ENCODE measurements at regions not wholly inside any gene's neighbourhood (a gene's known extent, or its start where the extent isn't known, plus 50 kb on each side); places are given as distances from the start of the nearest gene placed in this dataset.

DNA sequence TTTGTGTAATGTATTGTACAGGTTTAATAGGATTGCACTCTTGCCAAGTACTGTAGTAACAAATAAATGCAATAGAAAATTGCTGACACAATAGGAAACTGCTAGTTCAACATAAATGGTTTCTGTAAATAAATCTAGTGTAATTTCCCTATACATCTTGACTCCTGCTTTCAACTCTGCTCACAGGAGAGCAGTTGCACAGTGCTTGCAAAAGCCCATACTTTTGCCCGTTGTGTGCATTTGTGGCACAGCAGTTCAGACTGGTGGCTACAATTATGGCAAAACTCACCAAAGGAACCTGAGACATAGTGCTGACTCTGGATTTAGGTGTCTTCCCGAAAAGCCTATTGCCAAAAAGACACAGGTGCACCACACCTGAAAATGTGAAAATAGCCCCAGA is 953.3 kb upstream of the SLC35B3 start:
- Mint-ChIP-seq H3K27me3 (no peaks in the 10 kb centered on the region), H3K4me1 (ENCODE audit: low read depth in 2 of 2) (no peaks in the 10 kb centered on the region), H3K4me3 (no peak overlapping the region), H3K36me3 (ENCODE audit: insufficient read depth) (no peaks in the 10 kb centered on the region), H3K9me3 (peaks cover 11 to 17% of the 10 kb centered on the region in 2 donors), H3K27ac (no peak overlapping the region)
- no peak for ATAC-seq (replicated peaks)
- no peak for DNase-seq

DNA sequence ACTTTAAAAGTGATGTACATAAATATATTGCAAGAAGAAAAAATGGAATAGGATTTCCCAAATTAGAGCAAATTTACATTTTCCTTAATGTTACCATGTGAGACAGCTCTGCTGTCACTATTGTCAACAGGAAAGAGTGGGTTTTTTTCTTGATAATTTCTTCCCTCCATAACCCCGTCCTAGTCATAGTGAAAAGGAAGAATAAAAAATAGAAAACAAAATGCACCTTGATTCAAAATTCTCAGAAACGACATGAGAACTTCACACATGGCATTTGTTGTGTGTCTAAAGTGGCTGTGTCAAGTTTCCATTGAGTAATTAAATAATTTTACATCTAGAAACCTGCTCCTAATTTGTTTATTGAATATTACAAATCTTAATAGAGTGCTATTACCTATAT is 945.2 kb upstream of the SLC35B3 start:
- H3K4me1 Mint-ChIP-seq (ENCODE audit: low read depth in 2 of 2) = no peaks in the 10 kb centered on the region
- no peak overlapping the region for H3K4me3 Mint-ChIP-seq
- H3K36me3 Mint-ChIP-seq (ENCODE audit: insufficient read depth) = no peaks in the 10 kb centered on the region
- H3K27ac Mint-ChIP-seq = no peak overlapping the region
- DNase-seq = no peak
- H3K9me3 Mint-ChIP-seq = peaks cover 4 to 15% of the 10 kb centered on the region in 2 donors
- no peak for ATAC-seq (replicated peaks)
- no peaks in the 10 kb centered on the region for H3K27me3 Mint-ChIP-seq

DNA sequence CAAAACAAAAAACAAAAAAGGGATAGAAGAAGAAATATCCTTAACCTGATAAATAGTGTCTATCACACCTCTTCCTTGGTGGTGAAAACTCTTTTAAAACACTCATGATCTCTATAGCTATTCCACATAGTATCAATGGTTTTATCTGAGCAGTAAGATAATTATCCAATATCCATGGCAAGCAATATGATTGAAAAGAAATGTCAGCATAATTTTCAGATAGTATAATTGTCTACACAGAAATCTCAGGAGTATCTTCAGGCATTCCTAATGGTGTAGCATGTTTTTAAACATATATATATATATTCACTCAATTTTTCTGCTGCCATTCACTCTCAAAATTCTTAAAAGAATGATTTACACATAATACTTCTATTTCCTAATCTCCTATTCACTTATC is 938.0 kb upstream of the SLC35B3 start:
- ATAC-seq (replicated peaks) = no peak
- Mint-ChIP-seq H3K4me3 (no peak overlapping the region), H3K4me1 (ENCODE audit: low read depth in 2 of 2) (no peaks in the 10 kb centered on the region), H3K36me3 (ENCODE audit: insufficient read depth) (no peaks in the 10 kb centered on the region), H3K9me3 (peaks cover 2 to 7% of the 10 kb centered on the region in 2 donors), H3K27me3 (no peaks in the 10 kb centered on the region), H3K27ac (no peak overlapping the region)
- DNase-seq = no peak

DNA sequence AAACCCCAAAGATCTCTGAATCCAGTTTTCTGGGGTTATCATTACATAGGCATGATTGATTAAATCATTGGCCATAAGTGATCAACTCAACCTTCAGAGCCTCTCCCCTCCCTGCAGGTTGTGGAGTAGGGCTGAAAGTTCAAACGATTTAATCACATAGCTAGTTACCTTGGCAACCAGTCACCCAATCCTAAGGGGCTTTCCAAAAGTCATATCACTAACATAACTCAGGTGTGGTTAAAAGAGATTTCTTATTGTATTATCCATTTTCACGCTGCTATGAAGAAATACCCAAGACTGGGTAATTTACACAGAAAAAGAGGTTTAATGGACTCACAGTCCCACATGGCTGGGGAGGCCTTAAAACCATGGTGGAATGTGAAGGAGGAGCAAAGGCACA is 935.1 kb upstream of the SLC35B3 start:
- Mint-ChIP-seq H3K4me1 (ENCODE audit: low read depth in 2 of 2) (no peaks in the 10 kb centered on the region), H3K27me3 (no peaks in the 10 kb centered on the region), H3K36me3 (ENCODE audit: insufficient read depth) (no peaks in the 10 kb centered on the region), H3K27ac (no peak overlapping the region), H3K4me3 (no peak overlapping the region), H3K9me3 (peaks cover 2 to 7% of the 10 kb centered on the region in 2 donors)
- ATAC-seq (replicated peaks) (no peak), DNase-seq (no peak)

DNA sequence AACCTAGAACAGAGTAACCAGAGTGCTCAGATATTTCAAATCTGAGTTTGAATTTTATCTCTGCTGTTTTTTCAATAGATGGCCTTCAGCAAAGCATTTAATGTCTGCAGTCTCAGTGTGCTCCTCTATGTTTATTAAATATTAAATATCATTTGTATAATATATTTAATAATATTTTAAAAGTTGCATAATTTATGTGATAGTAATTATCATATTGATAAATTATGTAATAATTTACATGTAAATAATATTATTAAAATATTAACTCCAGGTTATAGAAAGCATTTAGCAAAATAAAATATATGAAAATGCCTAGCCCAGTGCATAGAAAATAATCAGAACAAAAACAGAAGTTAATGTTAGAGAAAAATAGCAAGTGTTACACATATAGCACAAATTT is 930.0 kb upstream of the SLC35B3 start:
- Mint-ChIP-seq H3K27me3 (no peaks in the 10 kb centered on the region), H3K4me3 (no peak overlapping the region), H3K4me1 (ENCODE audit: low read depth in 2 of 2) (no peaks in the 10 kb centered on the region), H3K36me3 (ENCODE audit: insufficient read depth) (no peaks in the 10 kb centered on the region), H3K27ac (no peak overlapping the region), H3K9me3 (peaks cover 2 to 7% of the 10 kb centered on the region in 2 donors)
- no peak for ATAC-seq (replicated peaks)
- no peak for DNase-seq

DNA sequence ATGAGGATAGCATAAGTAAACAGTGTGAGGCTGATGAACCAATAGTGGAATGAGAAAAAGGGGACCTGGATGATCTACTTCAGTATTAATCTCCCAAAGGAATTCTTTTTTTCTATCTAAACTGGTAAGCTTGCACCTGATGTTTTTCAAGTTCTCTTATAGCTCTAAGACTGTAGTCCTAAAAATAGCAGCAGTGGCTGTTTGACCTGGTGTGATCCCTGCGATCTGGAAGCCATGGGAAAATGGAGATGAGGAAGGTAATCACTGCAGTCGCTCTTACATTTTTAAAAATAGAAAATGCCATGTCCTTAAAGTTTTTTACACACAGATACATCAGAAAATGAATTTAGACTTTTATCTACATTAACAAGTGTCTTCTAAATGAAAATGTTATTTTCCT is 926.4 kb upstream of the SLC35B3 start:
- H3K36me3 Mint-ChIP-seq (ENCODE audit: insufficient read depth) = no peaks in the 10 kb centered on the region
- no peak for DNase-seq
- H3K27me3 Mint-ChIP-seq = no peaks in the 10 kb centered on the region
- H3K27ac Mint-ChIP-seq = no peak overlapping the region
- H3K4me3 Mint-ChIP-seq = no peak overlapping the region
- ATAC-seq (replicated peaks) = no peak
- H3K9me3 Mint-ChIP-seq = peaks cover 0 to 7% of the 10 kb centered on the region in 2 donors
- H3K4me1 Mint-ChIP-seq (ENCODE audit: low read depth in 2 of 2) = no peaks in the 10 kb centered on the region

DNA sequence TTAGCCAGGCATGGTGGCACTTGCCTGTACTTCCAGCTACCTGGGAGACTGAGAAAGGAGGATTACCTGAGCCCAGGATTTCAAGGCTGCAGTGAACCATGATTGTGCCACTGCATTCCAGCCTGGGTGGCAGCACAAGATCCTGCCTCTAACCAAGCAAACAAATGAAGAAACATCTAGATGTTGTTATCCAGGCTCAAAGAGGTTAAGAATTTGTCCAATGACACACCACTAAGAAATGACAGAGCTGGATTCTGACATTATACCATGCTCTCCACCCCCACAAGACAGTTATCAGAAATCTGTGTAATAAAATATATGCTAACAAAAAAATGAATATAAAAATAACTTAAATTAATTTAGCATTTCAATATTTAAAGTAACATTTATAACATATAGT is 925.5 kb upstream of the SLC35B3 start:
- ATAC-seq (replicated peaks) = no peak
- Mint-ChIP-seq H3K4me3 (no peak overlapping the region), H3K36me3 (ENCODE audit: insufficient read depth) (no peaks in the 10 kb centered on the region), H3K27me3 (no peaks in the 10 kb centered on the region), H3K27ac (no peak overlapping the region), H3K9me3 (peaks cover 0 to 7% of the 10 kb centered on the region in 2 donors), H3K4me1 (ENCODE audit: low read depth in 2 of 2) (no peaks in the 10 kb centered on the region)
- DNase-seq = no peak

DNA sequence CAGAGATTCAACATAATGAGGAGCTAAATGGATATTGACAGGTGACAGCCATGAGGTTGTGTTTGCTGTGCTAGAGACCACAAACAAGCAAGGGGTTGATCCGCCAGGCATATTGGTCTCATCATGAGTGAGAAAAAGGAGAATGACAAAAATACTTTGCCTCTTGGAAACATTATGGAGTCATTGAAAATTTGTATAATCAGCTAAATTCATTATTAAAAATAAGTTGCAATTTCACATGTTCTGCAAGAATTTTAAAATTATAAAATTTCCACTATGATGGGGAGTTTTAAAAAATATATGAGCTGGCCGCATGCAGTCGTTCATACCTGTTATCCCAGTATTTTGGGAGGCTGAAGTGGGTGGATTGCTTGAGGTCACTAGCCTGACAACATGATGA is 912.3 kb upstream of the SLC35B3 start:
- H3K27ac Mint-ChIP-seq = no peak overlapping the region
- H3K4me1 Mint-ChIP-seq (ENCODE audit: low read depth in 2 of 2) = no peaks in the 10 kb centered on the region
- DNase-seq (no peak), ATAC-seq (replicated peaks) (no peak)
- H3K4me3 Mint-ChIP-seq = no peak overlapping the region
- no peaks in the 10 kb centered on the region for H3K36me3 Mint-ChIP-seq (ENCODE audit: insufficient read depth)
- peaks cover 7 to 13% of the 10 kb centered on the region in 2 donors for H3K9me3 Mint-ChIP-seq
- H3K27me3 Mint-ChIP-seq = no peaks in the 10 kb centered on the region

DNA sequence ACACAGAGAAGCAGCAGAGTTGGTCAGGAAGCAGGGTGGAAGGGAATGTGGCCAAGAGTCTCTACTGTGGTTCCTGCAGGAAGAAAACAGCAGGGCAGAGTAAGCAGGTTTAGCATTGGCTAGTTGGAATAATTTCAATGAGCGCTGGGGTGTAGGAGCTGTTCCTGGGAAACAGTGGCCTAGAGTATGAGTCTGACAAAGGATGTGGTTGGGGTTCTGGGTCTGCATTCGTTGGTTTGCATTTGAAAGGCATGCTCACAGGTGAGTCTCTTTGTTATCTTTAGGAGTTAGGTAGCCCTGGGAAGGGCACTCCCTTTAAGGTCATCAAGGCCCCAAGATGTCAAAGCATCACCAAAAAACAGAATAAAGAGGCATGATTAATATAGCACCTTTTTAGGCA is 911.6 kb upstream of the SLC35B3 start:
- no peaks in the 10 kb centered on the region for H3K36me3 Mint-ChIP-seq (ENCODE audit: insufficient read depth)
- H3K27ac Mint-ChIP-seq = no peak overlapping the region
- DNase-seq (no peak), ATAC-seq (replicated peaks) (no peak)
- H3K4me1 Mint-ChIP-seq (ENCODE audit: low read depth in 2 of 2) = no peaks in the 10 kb centered on the region
- H3K27me3 Mint-ChIP-seq = no peaks in the 10 kb centered on the region
- H3K9me3 Mint-ChIP-seq = peaks cover 7 to 10% of the 10 kb centered on the region in 2 donors
- no peak overlapping the region for H3K4me3 Mint-ChIP-seq

DNA sequence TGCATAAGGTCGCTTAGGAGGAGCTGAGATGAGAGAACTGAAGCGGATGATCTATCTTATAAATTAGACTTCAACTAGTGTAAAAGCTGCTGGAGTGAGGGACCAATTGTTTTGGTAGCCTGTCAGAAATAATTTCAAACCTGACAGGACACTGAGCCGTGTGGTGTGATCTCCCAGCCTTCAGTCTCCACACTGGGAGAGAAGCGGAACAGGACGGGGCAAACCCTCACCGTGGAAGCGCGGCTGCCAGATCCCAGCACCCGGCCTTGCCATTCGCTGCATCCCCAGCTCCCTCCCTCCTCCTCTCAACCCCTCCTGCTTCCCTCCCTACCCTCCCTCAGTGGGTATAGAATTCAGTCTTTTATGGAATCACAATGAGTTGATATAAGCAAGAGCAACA is 900.1 kb upstream of the SLC35B3 start:
- Mint-ChIP-seq H3K27ac (no peak overlapping the region), H3K27me3 (no peaks in the 10 kb centered on the region)

DNA sequence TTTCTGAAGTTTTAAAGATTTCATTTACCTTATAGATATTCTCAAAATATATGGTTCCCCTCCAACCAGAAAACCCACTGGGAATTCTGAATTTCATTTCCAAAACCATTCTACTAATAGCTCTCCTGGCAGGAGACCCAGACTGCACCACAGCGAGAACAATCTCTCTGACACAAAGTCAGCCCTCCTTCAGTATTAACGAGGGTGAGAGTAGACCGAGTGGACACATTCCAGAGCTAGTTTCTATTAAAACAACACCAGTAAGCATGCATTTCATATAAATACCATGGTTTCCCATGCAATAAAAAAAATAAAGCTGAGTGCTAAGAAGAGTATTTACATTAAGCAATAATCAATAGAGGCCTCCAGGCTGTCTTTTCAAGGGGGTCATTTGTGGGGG is 899.6 kb upstream of the SLC35B3 start:
- no peaks in the 10 kb centered on the region for H3K27me3 Mint-ChIP-seq
- no peak for ATAC-seq (replicated peaks)
- no peaks in the 10 kb centered on the region for H3K4me1 Mint-ChIP-seq (ENCODE audit: low read depth in 2 of 2)
- no peak for DNase-seq
- H3K27ac Mint-ChIP-seq = no peak overlapping the region
- H3K4me3 Mint-ChIP-seq = no peak overlapping the region
- no peaks in the 10 kb centered on the region for H3K36me3 Mint-ChIP-seq (ENCODE audit: insufficient read depth)
- peaks cover 5 to 12% of the 10 kb centered on the region in 2 donors for H3K9me3 Mint-ChIP-seq

More for the DNA sequence above, 900.1 kb upstream of the SLC35B3 start:
- H3K4me1 Mint-ChIP-seq (ENCODE audit: low read depth in 2 of 2) = no peaks in the 10 kb centered on the region
- H3K4me3 Mint-ChIP-seq = no peak overlapping the region
- no peak for DNase-seq
- peaks cover 5 to 11% of the 10 kb centered on the region in 2 donors for H3K9me3 Mint-ChIP-seq
- no peak for ATAC-seq (replicated peaks)
- no peaks in the 10 kb centered on the region for H3K36me3 Mint-ChIP-seq (ENCODE audit: insufficient read depth)

DNA sequence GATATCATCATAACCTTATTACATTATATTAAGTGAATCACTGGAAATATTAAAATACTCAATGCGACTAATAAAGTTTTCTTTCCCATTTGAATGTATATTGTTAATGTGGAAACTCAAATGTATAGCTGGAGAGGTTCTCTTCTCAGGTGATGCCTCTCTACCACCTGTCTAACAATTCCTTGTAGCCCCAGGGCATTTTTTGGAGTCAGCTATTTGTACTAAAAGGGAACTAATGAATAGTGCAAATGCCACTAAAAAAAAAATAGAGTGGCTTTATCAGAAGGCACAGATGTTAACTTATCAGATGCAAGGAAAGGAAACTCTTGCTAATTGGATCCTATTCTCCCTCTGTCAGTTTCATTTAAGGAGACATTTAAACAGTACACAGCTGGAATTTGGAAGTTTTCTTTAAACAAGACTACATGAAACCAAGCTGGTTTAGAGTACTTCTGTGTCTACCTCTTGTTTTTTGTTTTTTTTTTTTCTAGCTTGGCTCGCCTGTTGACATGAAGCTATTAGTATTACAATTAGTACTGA is 897.0 kb upstream of the SLC35B3 start:
- ATAC-seq (replicated peaks) = no peak
- DNase-seq = no peak
- Mint-ChIP-seq H3K4me1 (ENCODE audit: low read depth in 2 of 2) (no peaks in the 10 kb centered on the region), H3K4me3 (no peak overlapping the region), H3K9me3 (peaks cover 7 to 12% of the 10 kb centered on the region in 2 donors), H3K27ac (no peak overlapping the region), H3K27me3 (no peaks in the 10 kb centered on the region), H3K36me3 (ENCODE audit: insufficient read depth) (no peaks in the 10 kb centered on the region)

DNA sequence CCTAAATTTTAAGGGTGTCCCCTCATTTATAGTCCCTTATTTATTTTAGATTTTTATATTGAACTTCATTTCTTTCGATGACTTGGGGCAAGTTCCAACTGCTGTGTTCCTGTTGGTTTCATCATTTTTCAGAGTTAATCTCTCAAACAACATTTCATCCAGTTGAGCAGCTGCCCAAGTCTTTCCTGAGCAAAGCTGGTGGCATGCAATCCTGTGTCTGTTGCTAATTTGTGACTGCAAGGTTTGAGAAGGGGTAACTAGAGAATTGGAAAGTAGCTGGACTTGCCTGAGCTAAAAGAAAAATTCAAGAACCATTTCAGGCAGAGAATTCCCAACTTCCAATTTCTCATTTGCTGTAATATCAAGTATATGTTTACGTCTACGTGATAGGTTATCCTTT is 881.5 kb upstream of the SLC35B3 start:
- Mint-ChIP-seq H3K9me3 (peaks cover 4 to 15% of the 10 kb centered on the region in 2 donors), H3K4me1 (ENCODE audit: low read depth in 2 of 2) (no peaks in the 10 kb centered on the region), H3K27me3 (no peaks in the 10 kb centered on the region), H3K36me3 (ENCODE audit: insufficient read depth) (no peaks in the 10 kb centered on the region), H3K4me3 (no peak overlapping the region), H3K27ac (no peak overlapping the region)
- DNase-seq = no peak
- no peak for ATAC-seq (replicated peaks)

DNA sequence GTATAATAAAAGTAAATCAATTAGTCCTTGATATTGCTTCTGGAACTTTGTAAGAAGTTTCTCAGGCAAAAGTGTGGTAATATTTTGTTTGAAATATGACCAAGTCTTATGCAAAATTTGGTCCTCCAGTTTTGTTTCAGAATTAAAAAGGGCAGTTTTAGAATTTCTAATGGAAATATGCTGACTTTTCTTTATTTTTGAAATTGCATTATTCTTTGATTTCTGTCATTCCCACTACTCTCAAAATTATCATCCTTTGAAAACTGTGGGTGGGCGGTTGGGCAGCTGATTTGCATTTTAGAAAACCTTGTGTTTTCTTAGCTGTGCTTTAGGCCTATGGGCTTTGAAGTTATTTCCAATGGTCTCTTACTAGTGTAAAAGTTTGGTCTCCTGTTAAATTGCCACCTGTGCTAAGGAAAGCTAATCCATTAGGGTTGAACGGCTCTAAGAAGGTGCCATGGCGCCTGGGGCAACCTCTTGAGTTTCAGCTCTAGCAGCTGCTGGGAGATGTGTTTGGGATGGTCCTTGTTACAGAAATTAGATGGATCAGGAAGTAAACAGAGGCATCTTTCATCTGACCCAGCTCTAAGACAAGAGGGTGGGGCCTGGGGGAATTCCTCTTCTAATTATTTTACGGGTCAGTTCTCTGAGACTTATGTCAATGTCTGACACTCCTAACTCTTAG is 880.8 kb upstream of the SLC35B3 start:
- H3K4me1 Mint-ChIP-seq (ENCODE audit: low read depth in 2 of 2) = no peaks in the 10 kb centered on the region
- H3K9me3 Mint-ChIP-seq = peaks cover 4 to 15% of the 10 kb centered on the region in 2 donors
- no peak for DNase-seq
- no peak for ATAC-seq (replicated peaks)
- no peaks in the 10 kb centered on the region for H3K36me3 Mint-ChIP-seq (ENCODE audit: insufficient read depth)
- no peak overlapping the region for H3K27ac Mint-ChIP-seq
- H3K4me3 Mint-ChIP-seq = no peak overlapping the region
- H3K27me3 Mint-ChIP-seq = no peaks in the 10 kb centered on the region

All from effector memory CD8-positive, alpha-beta T cell (primary cell).